Ascending aorta (tissue), 2 donors: ENCODE measurements at regions not wholly inside any gene's neighbourhood (a gene's known extent, or its start where the extent isn't known, plus 50 kb on each side); places are given as distances from the start of the nearest gene placed in this dataset.

Experiments
- DNase-seq, 2 donors: peaks; one replicate each; pipeline ENCODE4 v3.0.0-alpha.2; 2019; ENCODE audit warnings: low spot score in 2 of 2
- H3K27ac ChIP-seq, 2 donors: fragments of 200-600 bp; sonication (generic); one replicate each; pipeline ENCODE4 v1.5.1; 2016 to 2017; ENCODE audit warnings: mild to moderate bottlenecking in 1 of 2
- H3K27me3 ChIP-seq: fragments of 200-600 bp; sonication (generic); one replicate; pipeline ENCODE4 v1.5.1; 2017
- H3K36me3 ChIP-seq, 2 donors: fragments of 200-600 bp; sonication (generic); one replicate each; pipeline ENCODE4 v1.5.1; 2016
- H3K4me1 ChIP-seq, 2 donors: fragments of 200-600 bp; sonication (generic); one replicate each; pipeline ENCODE4 v1.5.1; 2016 to 2017; ENCODE audit warnings: mild to moderate bottlenecking in 1 of 2
- H3K4me3 ChIP-seq, 2 donors: fragments of 200-600 bp; sonication (generic); one replicate each; pipeline ENCODE4 v1.5.1; 2016 to 2017; ENCODE audit warnings: mild to moderate bottlenecking in 1 of 2
- H3K9me3 ChIP-seq, 2 donors: fragments of 200-600 bp; sonication (generic); one replicate each; pipeline ENCODE4 v1.5.1; 2016
- CTCF ChIP-seq, 3 experiments: fragments of 200-600 bp in 2 of 3; fragments of 450-650 bp in 1 of 3; sonication (generic) in 2 of 3; IDR thresholded peaks; one replicate each; pipeline ENCODE4 v1.5.1; 2016 to 2019; ENCODE audit warnings: antibody characterized with exemption in 3 of 3, mild to moderate bottlenecking in 1 of 3, moderate library complexity in 1 of 3
- intact Hi-C: fragments of 100-400 bp; cut with DNase I; formaldehyde crosslinking; loops from one replicate; pipeline ENCODE4 v1.15.1; 2023

- no peaks in the 10 kb centered on the region for H3K4me1 ChIP-seq
- no peak overlapping the region for H3K27ac ChIP-seq
- H3K36me3 ChIP-seq, result no peaks in the 10 kb centered on the region
- no peak overlapping the region for H3K4me3 ChIP-seq
- no peaks in the 10 kb centered on the region for H3K27me3 ChIP-seq
- no peak for DNase-seq
- intact Hi-C loops, result no loop called here
- H3K9me3 ChIP-seq, result no peaks in the 10 kb centered on the region
- TF ChIP-seq CTCF (IDR thresholded peaks at IDR 0.05), result no peak
These were observed 149.4 kb upstream of the MRPS30 start for GRCh38 chr5:44659334-44659733.

- Histone ChIP-seq H3K36me3 (no peaks in the 10 kb centered on the region), H3K27ac (no peak overlapping the region), H3K27me3 (no peaks in the 10 kb centered on the region), H3K9me3 (no peaks in the 10 kb centered on the region), H3K4me1 (no peaks in the 10 kb centered on the region), H3K4me3 (no peak overlapping the region)
- intact Hi-C loops, result no loop called here
- DNase-seq, result no peak
- TF ChIP-seq CTCF (IDR thresholded peaks at IDR 0.05), result no peak
These were observed 156.1 kb upstream of the MRPS30 start for GRCh38 chr5:44652674-44653073.

- Histone ChIP-seq H3K27me3 (no peaks in the 10 kb centered on the region), H3K4me3 (no peak overlapping the region), H3K27ac (no peak overlapping the region), H3K9me3 (no peaks in the 10 kb centered on the region), H3K36me3 (no peaks in the 10 kb centered on the region), H3K4me1 (no peaks in the 10 kb centered on the region)
- TF ChIP-seq CTCF (IDR thresholded peaks at IDR 0.05), result no peak
- intact Hi-C loops, result no loop called here
- DNase-seq, result no peak
These were observed 162.7 kb upstream of the MRPS30 start for GRCh38 chr5:44646016-44646415.

GRCh38 chr5:44645502-44645901, 163.2 kb upstream of the MRPS30 start:
- no peaks in the 10 kb centered on the region for H3K9me3 ChIP-seq
- intact Hi-C loops, result no loop called here
- no peak for TF ChIP-seq CTCF (IDR thresholded peaks at IDR 0.05)

GRCh38 chr5:44644628-44645027, 164.1 kb upstream of the MRPS30 start:
- H3K27me3 ChIP-seq, result no peaks in the 10 kb centered on the region
- intact Hi-C loops, result no loop called here
- no peak overlapping the region for H3K27ac ChIP-seq
- H3K9me3 ChIP-seq, result no peaks in the 10 kb centered on the region
- H3K4me3 ChIP-seq, result no peak overlapping the region
- H3K4me1 ChIP-seq, result no peaks in the 10 kb centered on the region
- no peaks in the 10 kb centered on the region for H3K36me3 ChIP-seq
- no peak for TF ChIP-seq CTCF (IDR thresholded peaks at IDR 0.05)
- DNase-seq, result no peak

More at GRCh38 chr5:44645502-44645901, 163.2 kb upstream of the MRPS30 start:
- no peaks in the 10 kb centered on the region for H3K4me1 ChIP-seq
- no peaks in the 10 kb centered on the region for H3K27me3 ChIP-seq
- H3K4me3 ChIP-seq, result no peak overlapping the region
- H3K36me3 ChIP-seq, result no peaks in the 10 kb centered on the region
- no peak overlapping the region for H3K27ac ChIP-seq
- no peak for DNase-seq

GRCh38 chr5:44641820-44642219, 166.9 kb upstream of the MRPS30 start:
- Histone ChIP-seq H3K4me3 (no peak overlapping the region), H3K4me1 (no peaks in the 10 kb centered on the region), H3K27ac (no peak overlapping the region), H3K9me3 (no peaks in the 10 kb centered on the region), H3K36me3 (no peaks in the 10 kb centered on the region), H3K27me3 (no peaks in the 10 kb centered on the region)
- TF ChIP-seq CTCF (IDR thresholded peaks at IDR 0.05), result no peak
- intact Hi-C loops, result no loop called here
- DNase-seq, result no peak
